ENCODE measurements at regions not wholly inside any gene's neighbourhood (a gene's known extent, or its start where the extent isn't known, plus 50 kb on each side); places are given as distances from the start of the nearest gene placed in this dataset.
"Not testable (repeated sequence)": the region's sequence is repeated elsewhere in the genome, so short reads cannot be mapped to it uniquely, and the experiment has no call there.

GRCh38 chr6:44040786-44041185 is 86.5 kb downstream of the MRPL14 start:
- no peak for DNase-seq (ENCODE audit: low spot score)
- H3K27me3 ChIP-seq: no peaks in the 10 kb centered on the region
- no peak for TF ChIP-seq CTCF (IDR thresholded peaks at IDR 0.05)
- no peaks in the 10 kb centered on the region for H3K9me3 ChIP-seq
- no peak overlapping the region for H3K4me3 ChIP-seq
- peaks cover 3 to 33% of the 10 kb centered on the region in 2 donors for H3K4me1 ChIP-seq
- no peaks in the 10 kb centered on the region for H3K36me3 ChIP-seq
- no peak overlapping the region for H3K27ac ChIP-seq

- Histone ChIP-seq H3K4me1 (peaks cover 3 to 28% of the 10 kb centered on the region in 2 donors), H3K9me3 (no peaks in the 10 kb centered on the region), H3K27ac (no peak overlapping the region), H3K27me3 (no peaks in the 10 kb centered on the region), H3K36me3 (no peaks in the 10 kb centered on the region), H3K4me3 (no peak overlapping the region)
- TF ChIP-seq CTCF (IDR thresholded peaks at IDR 0.05): no peak
- no peak for DNase-seq (ENCODE audit: low spot score)
Observed at GRCh38 chr6:44039839-44040350, 87.4 kb downstream of the MRPL14 start.

- Histone ChIP-seq H3K36me3 (no peaks in the 10 kb centered on the region), H3K27ac (no peak overlapping the region), H3K4me3 (no peak overlapping the region), H3K27me3 (no peaks in the 10 kb centered on the region), H3K4me1 (peaks cover 3 to 28% of the 10 kb centered on the region in 2 donors), H3K9me3 (no peaks in the 10 kb centered on the region)
- no peak for TF ChIP-seq CTCF (IDR thresholded peaks at IDR 0.05)
- DNase-seq (ENCODE audit: low spot score): no peak
Observed at GRCh38 chr6:44039191-44039719, 88.0 kb downstream of the MRPL14 start.

GRCh38 chr6:44038543-44039065 is 88.6 kb downstream of the MRPL14 start:
- TF ChIP-seq CTCF (IDR thresholded peaks at IDR 0.05): no peak
- DNase-seq (ENCODE audit: low spot score): no peak
- Histone ChIP-seq H3K27ac (no peak overlapping the region), H3K9me3 (no peaks in the 10 kb centered on the region), H3K36me3 (no peaks in the 10 kb centered on the region), H3K4me3 (no peak overlapping the region), H3K27me3 (no peaks in the 10 kb centered on the region), H3K4me1 (peaks cover 3 to 23% of the 10 kb centered on the region in 2 donors)

GRCh38 chr6:44037847-44038542 is 89.3 kb downstream of the MRPL14 start:
- DNase-seq (ENCODE audit: low spot score): no peak
- Histone ChIP-seq H3K27me3 (no peaks in the 10 kb centered on the region), H3K9me3 (no peaks in the 10 kb centered on the region), H3K36me3 (no peaks in the 10 kb centered on the region), H3K27ac (no peak overlapping the region), H3K4me1 (peaks cover 0 to 17% of the 10 kb centered on the region in 2 donors), H3K4me3 (no peak overlapping the region)
- TF ChIP-seq CTCF (IDR thresholded peaks at IDR 0.05): no peak

GRCh38 chr6:44037276-44037675 is 90.0 kb downstream of the MRPL14 start:
- not testable (repeated sequence) for H3K27me3 ChIP-seq; H3K9me3 ChIP-seq; DNase-seq (ENCODE audit: low spot score); H3K4me3 ChIP-seq; H3K36me3 ChIP-seq; H3K27ac ChIP-seq
- H3K4me1 ChIP-seq: peaks cover 0 to 10% of the 10 kb centered on the region in 2 donors
